Endothelial cell of umbilical vein (primary cell): ENCODE measurements at regions not wholly inside any gene's neighbourhood (a gene's known extent, or its start where the extent isn't known, plus 50 kb on each side); places are given as distances from the start of the nearest gene placed in this dataset.

ENCODE experiments used
- CTCF ChIP-seq, 2 donors: IDR thresholded peaks; 1 replicate in 1 of 2; 2 replicates in 1 of 2; pipeline ENCODE4 v1.5.1; 2011; ENCODE audit warnings: low read length in 2 of 2, mild to moderate bottlenecking in 2 of 2, moderate library complexity in 2 of 2, control low read depth in 1 of 2, inconsistent platforms in 1 of 2, low read depth in 1 of 2; ENCODE audit not compliant: insufficient read depth in 1 of 2; ENCODE audit errors: extremely low read depth in 1 of 2
- EZH2 ChIP-seq: IDR thresholded peaks from 2 replicates; pipeline ENCODE4 v1.6.1; 2012; ENCODE audit warnings: borderline replicate concordance, low read depth, mild to moderate bottlenecking, moderate library complexity, low read length, inconsistent platforms; ENCODE audit not compliant: severe bottlenecking
- FOS ChIP-seq: IDR thresholded peaks from 2 replicates; pipeline ENCODE4 v1.6.1; 2011; ENCODE audit warnings: mild to moderate bottlenecking, low read length, moderate library complexity, borderline replicate concordance; ENCODE audit not compliant: insufficient read depth
- GATA2 ChIP-seq: IDR thresholded peaks from 2 replicates; pipeline ENCODE4 v1.7.0; 2011; ENCODE audit warnings: low read depth, mild to moderate bottlenecking, moderate library complexity, mixed read lengths, low read length; ENCODE audit not compliant: insufficient read length, insufficient read depth
- JUN ChIP-seq: IDR thresholded peaks from 2 replicates; pipeline ENCODE4 v1.6.1; 2011; ENCODE audit warnings: borderline replicate concordance, low read depth; ENCODE audit not compliant: insufficient read length, insufficient read depth
- MAX ChIP-seq: IDR thresholded peaks from 2 replicates; pipeline ENCODE4 v1.6.1; 2011; ENCODE audit not compliant: insufficient read depth, insufficient read length
- POLR2A ChIP-seq: IDR thresholded peaks from 2 replicates; pipeline ENCODE4 v1.6.1; 2012; ENCODE audit warnings: low read depth, mild to moderate bottlenecking, control low read depth, low read length
- POLR2AphosphoS5 ChIP-seq: IDR thresholded peaks from 2 replicates; pipeline ENCODE4 v1.6.1; 2012; ENCODE audit warnings: low read depth, mild to moderate bottlenecking, control low read depth, low read length, moderate library complexity; ENCODE audit not compliant: insufficient read depth

GRCh38 chr2:16612490-16612889, 53.1 kb downstream of the CYRIA start:
- no peak for TF ChIP-seq POLR2AphosphoS5
- no peak for TF ChIP-seq CTCF (IDR thresholded peaks at IDR 0.05; ENCODE audit: extremely low read depth in 1 of 2, insufficient read depth in 1 of 2, low read depth in 1 of 2, low read length in 2 of 2)
- no peak for TF ChIP-seq EZH2
- no peak for TF ChIP-seq POLR2A
- TF ChIP-seq MAX = no peak
- TF ChIP-seq GATA2 = no peak
- TF ChIP-seq FOS = no peak
- no peak for TF ChIP-seq JUN
